ENCODE measurements at regions not wholly inside any gene's neighbourhood (a gene's known extent, or its start where the extent isn't known, plus 50 kb on each side); places are given as distances from the start of the nearest gene placed in this dataset.
"Not testable (repeated sequence)": the region's sequence is repeated elsewhere in the genome, so short reads cannot be mapped to it uniquely, and the experiment has no call there.

- not testable (repeated sequence) for DNase-seq (ENCODE audit: low read depth in 2 of 3, low spot score in 1 of 3)
Observed at GRCh38 chr10:46740368-46740767, 161.4 kb downstream of the SYT15 start.

GRCh38 chr10:46749003-46749402 lies 162.2 kb upstream of the PTPN20 start:
- not testable (repeated sequence) for DNase-seq (ENCODE audit: low read depth in 2 of 3, low spot score in 1 of 3)

- not testable (repeated sequence) for DNase-seq (ENCODE audit: low read depth in 2 of 3, low spot score in 1 of 3)
Observed at GRCh38 chr10:46749470-46749869, 161.8 kb upstream of the PTPN20 start.

GRCh38 chr10:46753763-46754162 lies 157.5 kb upstream of the PTPN20 start:
- not testable (repeated sequence) for DNase-seq (ENCODE audit: low read depth in 2 of 3, low spot score in 1 of 3)

GRCh38 chr10:46761471-46761870 lies 149.8 kb upstream of the PTPN20 start:
- not testable (repeated sequence) for DNase-seq (ENCODE audit: low read depth in 2 of 3, low spot score in 1 of 3)

GRCh38 chr10:46768515-46769291 lies 142.5 kb upstream of the PTPN20 start:
- DNase-seq (ENCODE audit: low read depth in 2 of 3, low spot score in 1 of 3): not testable (repeated sequence)

GRCh38 chr10:46773178-46773896 lies 137.9 kb upstream of the PTPN20 start:
- DNase-seq (ENCODE audit: low read depth in 2 of 3, low spot score in 1 of 3): not testable (repeated sequence)

GRCh38 chr10:46773897-46774236 lies 137.4 kb upstream of the PTPN20 start:
- peak in 1 of 3 donors; percentile 4 for DNase-seq (ENCODE audit: low read depth in 2 of 3, low spot score in 1 of 3)

GRCh38 chr10:46774366-46774765 lies 136.9 kb upstream of the PTPN20 start:
- DNase-seq (ENCODE audit: low read depth in 2 of 3, low spot score in 1 of 3): not testable (repeated sequence)

GRCh38 chr10:46774945-46775667 lies 136.1 kb upstream of the PTPN20 start:
- not testable (repeated sequence) for DNase-seq (ENCODE audit: low read depth in 2 of 3, low spot score in 1 of 3)

GRCh38 chr10:46775668-46776059 lies 135.6 kb upstream of the PTPN20 start:
- not testable (repeated sequence) for DNase-seq (ENCODE audit: low read depth in 2 of 3, low spot score in 1 of 3)

GRCh38 chr10:46779571-46779970 lies 131.7 kb upstream of the PTPN20 start:
- not testable (repeated sequence) for DNase-seq (ENCODE audit: low read depth in 2 of 3, low spot score in 1 of 3)

GRCh38 chr10:46780164-46780563 lies 131.1 kb upstream of the PTPN20 start:
- DNase-seq (ENCODE audit: low read depth in 2 of 3, low spot score in 1 of 3): not testable (repeated sequence)

- DNase-seq (ENCODE audit: low read depth in 2 of 3, low spot score in 1 of 3): not testable (repeated sequence)
Observed at GRCh38 chr10:46781001-46781400, 130.2 kb upstream of the PTPN20 start.

- DNase-seq (ENCODE audit: low read depth in 2 of 3, low spot score in 1 of 3): not testable (repeated sequence)
Observed at GRCh38 chr10:46782001-46782874, 129.0 kb upstream of the PTPN20 start.

- DNase-seq (ENCODE audit: low read depth in 2 of 3, low spot score in 1 of 3): not testable (repeated sequence)
Observed at GRCh38 chr10:46784665-46785064, 126.6 kb upstream of the PTPN20 start.

- DNase-seq (ENCODE audit: low read depth in 2 of 3, low spot score in 1 of 3): not testable (repeated sequence)
Observed at GRCh38 chr10:46786125-46786517, 125.1 kb upstream of the PTPN20 start.

GRCh38 chr10:46786518-46787320 lies 124.5 kb upstream of the PTPN20 start:
- peak; percentile 40 to 71 (median 65) for DNase-seq (ENCODE audit: low read depth in 2 of 3, low spot score in 1 of 3)

GRCh38 chr10:46787321-46787615 lies 124.0 kb upstream of the PTPN20 start:
- DNase-seq (ENCODE audit: low read depth in 2 of 3, low spot score in 1 of 3): peak in 2 of 3 donors; percentile 6 to 11
